ENCODE measurements at regions not wholly inside any gene's neighbourhood (a gene's known extent, or its start where the extent isn't known, plus 50 kb on each side); places are given as distances from the start of the nearest gene placed in this dataset.

GRCh38 chr15:24899795-24900194 lies 55.0 kb upstream of the SNRPN start:
- TF ChIP-seq CTCF (IDR thresholded peaks at IDR 0.05 in 2 of 3, conservative IDR thresholded peaks at IDR 0.05 in 1 of 3; ENCODE audit: borderline replicate concordance in 1 of 3, insufficient read depth in 1 of 3, low read depth in 2 of 3, low read length in 2 of 3) (no peak), SIN3A (IDR thresholded peaks at IDR 0.05; ENCODE audit: low read depth) (no peak), EZH2 (IDR thresholded peaks at IDR 0.05) (no peak), YY1 (IDR thresholded peaks at IDR 0.05; ENCODE audit: extremely low read depth, insufficient replicate concordance, low read depth, low read length) (no peak)
